ENCODE measurements at regions not wholly inside any gene's neighbourhood (a gene's known extent, or its start where the extent isn't known, plus 50 kb on each side); places are given as distances from the start of the nearest gene placed in this dataset.

DNA sequence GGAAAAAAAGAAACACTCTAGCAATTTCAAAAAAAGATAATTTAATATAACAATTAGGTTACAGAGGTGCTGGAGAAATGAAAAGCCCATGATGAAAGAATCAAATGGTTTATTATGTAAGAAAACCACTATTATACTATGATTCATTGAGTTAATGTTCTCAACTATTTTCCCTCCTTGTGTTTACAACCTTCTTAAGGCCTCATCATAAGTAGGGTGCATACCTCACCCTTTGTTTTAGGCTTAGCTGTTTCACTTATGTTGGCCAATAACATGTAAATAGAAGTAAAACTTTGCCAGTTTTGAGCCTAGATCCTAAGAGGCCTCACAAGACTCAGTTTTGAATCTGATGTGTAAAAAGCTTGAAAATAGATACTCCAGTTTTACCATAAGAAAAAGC lies 418.3 kb upstream of the DDX18 start:
- DNase-seq: no peak

DNA sequence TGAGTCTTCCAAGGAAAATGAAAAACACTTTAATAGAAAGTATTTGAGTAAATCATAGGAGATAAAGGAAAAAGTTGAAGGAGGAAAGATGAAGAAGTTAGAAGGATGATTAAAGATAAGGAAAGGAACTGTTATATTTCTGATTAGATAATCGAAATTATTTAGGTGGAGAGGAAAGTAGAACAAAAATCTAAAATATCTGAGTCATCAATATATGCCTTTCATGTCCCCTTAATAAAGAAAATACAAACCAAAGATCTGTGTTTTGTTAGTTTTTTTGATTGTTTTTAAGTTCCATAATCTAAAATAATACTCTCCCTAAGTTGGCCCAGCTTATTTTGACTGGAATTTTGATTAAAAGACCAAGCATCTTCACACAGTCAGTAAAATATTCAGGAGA lies 412.9 kb upstream of the DDX18 start:
- DNase-seq: no peak

DNA sequence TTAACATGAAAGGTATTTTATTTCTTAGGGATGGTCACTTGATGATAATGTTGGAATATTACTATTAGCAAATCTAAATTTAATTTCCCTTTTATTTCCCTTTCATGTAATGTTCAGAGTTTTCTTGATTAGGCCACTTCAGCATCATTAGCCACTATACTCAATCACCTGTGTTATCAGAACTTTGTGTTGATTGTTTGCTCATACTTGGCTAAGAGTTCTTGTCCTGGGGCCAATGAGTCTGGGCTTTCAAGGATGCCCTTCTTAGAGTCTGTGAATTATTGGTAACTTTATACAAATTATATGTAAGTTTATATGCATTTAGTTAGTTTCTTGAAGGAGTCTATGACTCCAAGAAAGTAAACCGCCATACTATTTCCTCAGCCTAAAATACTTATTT lies 408.0 kb upstream of the DDX18 start:
- no peak for DNase-seq

DNA sequence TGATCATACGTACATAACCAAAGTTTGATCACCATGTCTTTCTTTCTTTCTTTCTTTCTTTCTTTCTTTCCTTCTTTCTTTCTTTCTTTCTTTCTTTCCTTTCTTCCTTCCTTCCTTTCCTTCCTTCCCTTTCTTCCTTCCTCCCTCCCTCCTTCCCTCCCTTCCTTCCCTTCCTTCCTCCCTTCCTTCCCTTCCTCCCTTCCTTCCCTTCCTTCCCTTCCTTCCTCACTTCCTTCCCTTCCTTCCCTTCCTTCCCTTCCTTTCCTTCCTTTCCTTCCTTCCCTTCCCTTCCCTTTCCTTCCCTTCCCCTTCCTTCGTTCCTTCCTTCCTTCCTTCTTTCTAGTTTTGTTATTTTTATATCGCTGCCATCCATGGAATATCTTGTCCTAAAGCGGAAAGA lies 406.7 kb upstream of the DDX18 start:
- no peak for DNase-seq

DNA sequence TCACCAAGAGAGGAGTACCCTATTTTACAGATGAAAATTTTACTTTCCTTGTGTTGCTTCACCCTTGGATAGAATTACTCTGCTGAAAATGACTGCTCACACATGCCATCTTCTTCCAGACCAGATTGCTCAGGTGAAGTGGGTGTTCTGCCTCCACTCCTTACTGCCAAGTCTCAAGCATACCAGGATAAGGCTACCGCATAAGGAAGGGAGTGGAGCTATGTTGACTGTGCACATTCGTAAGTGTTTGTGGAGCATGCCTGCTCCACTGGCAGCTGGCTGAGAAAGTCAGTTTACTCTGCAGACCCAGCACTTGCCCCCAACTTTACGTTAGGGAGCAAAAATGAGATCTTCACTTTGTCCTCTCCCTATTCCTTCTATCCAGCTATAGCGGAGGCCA lies 405.0 kb upstream of the DDX18 start:
- DNase-seq: no peak

DNA sequence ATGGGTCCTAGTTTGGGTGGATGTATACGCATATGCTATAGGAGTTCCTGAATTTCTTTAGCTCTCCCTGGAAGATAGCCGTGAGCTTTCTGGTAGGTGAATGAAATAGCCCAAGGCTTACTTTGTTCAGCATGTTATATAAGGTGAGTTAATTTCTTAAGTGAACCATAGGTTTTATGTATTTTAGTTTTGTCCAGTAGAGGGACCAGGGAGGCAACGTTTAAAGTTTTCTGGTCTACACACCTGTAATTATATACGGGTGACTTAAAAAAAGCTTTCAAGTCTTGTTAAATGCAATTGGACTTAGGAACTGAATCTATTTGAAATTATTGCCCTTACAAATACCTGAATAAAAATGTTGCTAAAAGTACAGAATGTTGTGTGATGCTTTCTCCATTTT lies 402.5 kb upstream of the DDX18 start:
- no peak for DNase-seq

DNA sequence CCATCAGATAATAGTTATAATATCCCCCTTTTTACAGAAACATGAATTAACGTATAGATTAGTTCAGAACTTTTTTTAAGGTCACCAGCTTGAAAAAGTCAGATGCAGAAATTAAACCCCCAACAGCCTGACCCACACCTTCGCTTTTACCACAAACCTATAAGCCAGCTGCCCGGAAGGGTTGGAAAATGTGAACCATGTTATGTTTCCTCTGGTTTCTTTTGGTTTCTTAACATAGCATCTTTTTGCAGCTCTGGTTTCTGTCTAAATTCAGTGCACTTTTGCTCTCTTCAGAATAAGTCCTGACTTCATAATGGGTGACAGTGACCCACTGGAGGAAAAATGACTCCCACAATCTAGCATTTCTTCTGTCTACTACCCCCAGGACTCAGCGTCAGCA lies 381.7 kb upstream of the DDX18 start:
- no peak for DNase-seq

DNA sequence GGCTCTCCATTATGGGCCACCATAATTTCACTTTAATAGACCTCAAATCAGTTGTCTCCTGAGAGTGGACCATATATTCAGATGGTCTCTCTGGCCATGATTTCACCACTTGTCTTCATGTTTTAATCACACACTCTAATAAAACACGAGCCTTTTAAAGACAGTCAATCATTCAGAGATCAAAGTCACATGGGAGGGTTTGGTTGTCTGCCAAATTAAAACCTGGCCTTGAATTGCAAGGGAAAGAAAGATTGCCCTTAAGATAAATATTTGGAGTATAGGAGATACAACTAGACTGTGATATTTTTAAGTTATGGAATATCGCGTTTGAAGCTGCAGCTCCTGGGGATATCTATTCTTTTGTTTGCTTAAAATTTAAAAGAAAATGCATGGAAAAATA lies 377.8 kb upstream of the DDX18 start:
- DNase-seq: no peak

DNA sequence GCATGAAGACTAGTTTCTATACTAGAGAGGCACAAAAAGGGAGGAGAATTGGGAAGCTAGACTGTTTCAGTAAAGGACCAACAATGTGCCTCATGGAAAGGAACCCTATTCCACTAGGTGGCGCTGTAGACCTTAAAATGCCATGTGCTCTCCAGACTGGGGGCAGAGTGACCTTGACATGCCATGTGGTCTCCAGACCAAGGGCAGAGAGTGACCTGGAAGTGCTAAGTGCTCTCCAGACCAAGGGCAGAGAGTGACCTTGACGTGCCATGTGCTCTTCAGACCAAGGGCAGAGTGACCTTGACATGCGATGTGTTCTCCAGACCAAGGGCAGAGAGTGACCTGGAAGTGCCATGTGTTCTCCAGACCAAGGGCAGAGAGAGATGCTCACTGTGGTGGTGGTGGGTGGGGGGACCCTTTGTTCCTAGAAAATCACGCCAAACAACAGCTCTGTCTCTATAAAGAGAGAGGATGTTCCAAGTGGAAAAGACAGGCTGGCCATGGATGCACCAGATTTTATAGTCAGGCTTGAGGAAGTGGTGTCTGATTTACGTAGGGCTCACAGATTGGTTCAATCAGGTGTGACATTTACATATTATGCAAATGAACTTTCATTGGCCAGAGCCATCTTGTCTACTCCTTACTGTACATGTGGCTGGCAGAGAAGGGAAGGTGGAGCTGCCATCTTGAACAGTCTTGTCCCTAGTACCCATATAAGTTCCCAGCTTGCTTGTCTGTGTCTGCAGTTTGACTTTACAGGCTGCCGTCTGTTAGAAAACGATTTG lies 344.0 kb upstream of the DDX18 start:
- DNase-seq: peak; percentile 44

DNA sequence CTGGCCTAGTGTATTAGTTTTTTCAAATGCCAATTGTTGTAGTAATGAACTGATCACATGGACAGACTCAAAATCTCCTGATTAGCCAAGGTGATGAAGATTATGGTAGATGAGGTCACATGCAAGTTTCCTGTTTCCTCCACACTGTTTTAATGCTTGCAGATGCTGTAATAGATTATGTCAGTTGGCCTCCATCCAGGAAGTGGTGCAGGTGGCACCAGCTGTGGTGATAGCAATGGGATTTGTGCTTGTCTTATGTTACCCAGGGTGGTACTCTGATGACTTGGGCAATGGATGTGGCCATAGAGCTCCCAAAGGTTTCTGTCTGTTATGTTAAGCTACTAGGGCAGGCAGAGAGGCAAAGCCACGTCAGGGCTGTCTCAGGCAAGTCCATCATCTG lies 332.9 kb upstream of the DDX18 start:
- DNase-seq: no peak

DNA sequence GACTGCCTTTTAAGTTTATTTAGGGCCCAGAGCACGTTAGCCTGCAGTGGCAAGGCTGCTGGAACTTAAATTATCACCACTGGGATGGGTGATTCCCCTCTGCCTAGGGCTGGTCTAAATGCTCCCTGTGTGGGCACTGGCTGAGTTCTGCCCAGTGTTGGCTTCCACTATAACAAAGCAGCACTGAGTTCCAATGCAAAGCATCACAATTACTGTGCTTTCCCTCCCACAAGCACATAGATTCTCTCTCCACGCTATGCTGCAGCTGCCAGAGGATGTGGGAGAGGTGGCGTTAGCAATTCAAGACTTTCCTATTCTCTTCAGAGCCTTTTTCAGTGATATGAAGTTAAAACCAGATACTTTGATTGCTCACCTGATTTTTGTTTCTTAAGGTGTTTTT lies 328.9 kb upstream of the DDX18 start:
- DNase-seq: no peak

DNA sequence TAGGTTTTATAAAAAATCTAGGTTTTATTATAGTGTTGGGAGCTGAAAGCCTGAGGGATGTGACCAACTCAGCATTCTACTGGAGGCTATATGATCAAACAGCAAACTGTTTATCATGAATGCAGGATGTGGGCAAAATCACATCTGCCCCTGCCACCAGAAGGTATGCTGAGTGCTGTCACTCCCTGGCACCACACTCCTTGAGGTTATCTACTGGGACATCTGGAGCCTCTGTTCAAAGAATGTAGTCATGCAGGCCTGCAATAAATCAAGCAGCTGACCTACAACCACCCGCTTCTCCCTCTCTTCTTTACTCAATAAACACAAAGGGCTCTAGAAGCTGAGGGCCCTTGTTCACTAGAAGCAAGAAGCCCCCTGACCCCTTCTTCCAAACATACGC lies 328.4 kb upstream of the DDX18 start:
- no peak for DNase-seq

DNA sequence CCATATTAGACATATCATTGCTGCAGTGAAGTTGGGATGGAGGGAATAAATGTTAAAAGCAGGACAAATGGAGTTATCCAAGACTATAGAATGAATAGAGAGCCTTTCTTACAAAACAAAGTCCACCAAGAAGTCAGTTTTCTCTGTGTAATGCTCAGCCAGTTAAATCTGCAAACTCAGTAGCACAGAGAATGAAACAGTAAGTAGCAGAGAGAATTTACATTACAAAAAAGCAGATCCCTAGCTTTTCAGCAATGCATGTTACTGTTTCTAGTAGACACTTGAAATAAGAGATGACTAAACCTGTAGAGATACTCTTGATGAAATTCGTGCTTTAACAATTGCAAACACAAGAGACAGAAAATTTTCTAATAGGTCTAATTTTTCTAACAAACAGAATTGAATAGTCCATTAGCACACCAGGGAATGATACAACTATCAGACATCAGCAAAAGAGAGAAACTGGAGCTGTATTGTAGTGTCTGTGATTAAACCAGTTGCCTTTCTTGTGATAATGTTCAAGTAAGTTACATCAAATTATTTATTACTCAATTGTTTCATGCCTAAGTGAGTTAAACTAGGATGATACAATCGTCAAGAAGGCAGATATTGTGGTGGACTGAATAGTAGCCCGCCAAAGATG lies 322.2 kb upstream of the DDX18 start:
- DNase-seq: no peak

DNA sequence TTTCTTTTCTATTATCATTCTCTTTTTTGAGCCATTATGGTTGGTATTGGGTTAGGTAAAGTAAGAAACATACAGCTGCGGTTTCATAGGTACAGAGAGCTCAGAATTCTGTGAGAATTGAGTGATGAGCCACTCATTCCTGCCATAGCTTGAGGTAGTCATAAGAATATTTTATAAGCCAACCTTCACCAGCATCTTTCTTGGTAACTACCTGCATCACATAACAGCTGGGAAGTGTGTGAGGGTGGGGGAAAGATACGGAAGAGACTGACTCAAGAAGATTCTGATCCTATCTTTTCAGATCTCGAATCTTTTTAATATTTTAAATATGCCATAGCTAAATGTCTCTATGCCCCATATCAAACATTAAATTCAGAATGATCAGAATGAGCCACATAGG lies 313.8 kb upstream of the DDX18 start:
- DNase-seq: no peak

DNA sequence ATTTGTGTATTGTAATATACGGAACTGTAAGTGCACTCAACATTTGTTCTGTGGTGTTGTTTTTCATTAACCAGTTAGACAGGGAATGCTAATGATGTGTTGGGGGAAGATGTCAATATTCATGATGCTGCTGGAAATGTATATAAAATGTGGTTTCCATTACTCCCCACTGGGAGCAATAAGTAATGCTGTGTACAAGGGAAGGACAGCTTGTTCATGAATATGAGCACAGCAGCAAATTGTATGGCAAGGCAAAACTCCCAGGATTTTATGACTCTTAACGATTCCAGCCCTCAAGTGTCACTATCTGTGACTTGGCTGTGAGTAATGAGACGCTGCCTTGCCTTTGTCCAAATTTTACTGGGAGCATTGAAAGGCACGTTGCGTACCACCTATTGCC lies 312.4 kb upstream of the DDX18 start:
- DNase-seq: no peak

DNA sequence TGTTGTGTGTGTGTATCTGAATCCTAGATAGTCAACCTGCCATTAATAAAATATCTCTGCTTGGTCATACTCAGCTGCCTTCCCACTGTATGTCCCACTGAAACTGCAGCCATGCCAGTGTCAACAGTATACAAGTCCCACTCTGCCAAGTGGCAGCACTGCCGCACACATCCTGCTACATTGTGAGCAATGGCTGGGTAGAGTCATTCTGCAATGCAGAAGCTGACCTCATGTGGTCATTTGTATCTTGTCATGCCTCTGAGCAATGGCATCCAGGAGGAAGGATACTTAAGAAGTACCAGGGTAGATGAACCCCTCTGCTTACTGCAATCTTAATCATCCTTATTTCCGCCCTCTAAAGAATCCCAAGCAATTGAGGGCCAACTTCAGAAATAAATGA lies 302.2 kb upstream of the DDX18 start:
- DNase-seq: no peak

DNA sequence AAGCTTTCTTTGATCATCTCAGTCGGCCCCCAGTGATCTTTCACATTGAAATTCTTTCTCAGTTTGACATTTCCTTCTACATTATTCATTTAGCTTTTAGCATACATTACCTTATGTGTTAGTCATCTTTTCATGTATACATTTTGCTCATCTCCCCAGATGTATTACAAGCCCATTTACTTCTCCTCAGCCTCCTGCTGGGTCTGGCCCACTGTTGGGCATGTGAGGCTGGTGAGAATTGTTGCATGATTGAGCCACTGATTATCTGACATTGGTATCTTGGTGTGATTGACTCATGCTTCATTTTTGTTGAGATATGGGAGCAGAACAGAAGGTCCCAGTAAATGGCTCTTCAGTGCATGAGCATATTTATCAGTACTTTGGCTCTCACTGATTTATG lies 300.1 kb upstream of the DDX18 start:
- DNase-seq: no peak

DNA sequence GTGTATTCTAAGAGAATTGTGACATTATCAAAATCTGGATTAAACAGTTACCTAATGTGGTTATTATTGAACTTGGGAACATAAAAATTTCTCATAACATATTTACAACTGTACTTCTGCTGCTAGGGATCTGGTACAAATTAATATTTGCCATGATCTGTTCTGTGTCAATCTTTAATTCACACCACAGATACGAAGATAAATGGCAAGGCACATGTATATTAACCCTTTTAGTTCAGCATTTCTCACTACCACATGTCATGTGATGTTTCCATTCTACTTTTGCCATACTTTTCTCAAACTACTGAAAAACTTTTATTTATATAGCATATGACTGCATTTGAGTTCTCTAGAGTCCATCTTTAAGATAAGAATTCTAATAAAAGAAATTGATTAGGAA lies 295.3 kb upstream of the DDX18 start:
- DNase-seq: no peak

DNA sequence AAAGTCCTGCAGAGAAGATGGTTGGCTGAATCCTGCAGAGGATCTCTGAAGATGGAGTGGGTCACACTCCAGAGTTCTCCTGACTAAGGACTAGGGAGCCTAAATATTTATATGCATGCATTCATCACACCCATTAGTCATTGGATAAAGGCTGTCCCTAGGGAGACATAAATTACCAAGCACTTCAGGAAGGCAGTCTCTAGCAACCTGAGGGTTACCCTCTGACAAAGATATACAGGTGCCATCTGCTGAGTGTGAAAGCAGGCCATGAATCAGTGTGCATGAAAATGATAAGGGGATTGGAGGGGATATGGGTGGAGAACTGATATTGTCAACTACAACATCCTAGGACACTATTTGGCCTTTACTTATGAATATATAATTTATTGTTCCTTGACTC lies 294.8 kb upstream of the DDX18 start:
- DNase-seq: no peak

DNA sequence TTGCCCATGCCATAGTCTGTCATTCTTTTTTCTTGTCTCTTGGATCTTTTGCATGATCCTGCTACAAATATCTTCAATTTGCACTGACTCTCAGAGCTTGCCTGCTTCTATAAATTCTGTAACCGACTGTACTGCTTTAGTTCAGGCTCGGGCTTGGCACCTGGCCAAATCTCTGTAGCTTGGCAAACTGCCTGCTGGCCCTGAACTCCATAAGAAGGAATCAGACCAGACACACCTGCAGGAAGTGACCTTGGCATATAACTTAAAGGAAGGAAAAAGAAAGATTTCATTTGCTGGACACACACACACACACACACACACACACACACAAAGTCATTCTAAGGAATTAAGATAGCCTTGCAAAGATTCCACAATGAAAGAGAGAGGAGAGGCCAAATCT lies 291.2 kb upstream of the DDX18 start:
- peak; percentile 81 for DNase-seq

DNA sequence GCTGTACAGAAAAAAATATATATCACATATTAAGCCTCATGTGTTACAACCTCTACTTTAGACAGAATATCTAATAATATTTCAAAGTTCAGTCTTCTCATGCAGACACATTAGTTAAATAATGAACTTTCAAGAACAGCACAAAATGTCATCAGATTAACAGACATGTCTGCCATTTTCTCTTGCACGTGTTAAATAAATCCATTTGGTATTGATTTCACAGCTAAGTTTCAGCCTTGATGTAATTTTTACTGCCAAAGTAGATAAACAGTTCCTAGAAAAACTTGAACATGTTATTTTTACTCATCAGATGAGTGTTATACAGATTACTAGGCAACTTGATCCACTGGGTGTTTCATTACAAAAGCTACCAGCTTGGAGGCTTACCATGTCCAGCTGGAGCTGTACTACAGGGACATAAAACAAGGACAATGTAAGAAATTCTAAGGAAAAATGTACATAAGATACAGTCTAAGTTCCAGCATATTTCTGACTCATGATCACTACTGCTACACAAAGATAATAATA lies 290.7 kb upstream of the DDX18 start:
- DNase-seq: no peak

DNA sequence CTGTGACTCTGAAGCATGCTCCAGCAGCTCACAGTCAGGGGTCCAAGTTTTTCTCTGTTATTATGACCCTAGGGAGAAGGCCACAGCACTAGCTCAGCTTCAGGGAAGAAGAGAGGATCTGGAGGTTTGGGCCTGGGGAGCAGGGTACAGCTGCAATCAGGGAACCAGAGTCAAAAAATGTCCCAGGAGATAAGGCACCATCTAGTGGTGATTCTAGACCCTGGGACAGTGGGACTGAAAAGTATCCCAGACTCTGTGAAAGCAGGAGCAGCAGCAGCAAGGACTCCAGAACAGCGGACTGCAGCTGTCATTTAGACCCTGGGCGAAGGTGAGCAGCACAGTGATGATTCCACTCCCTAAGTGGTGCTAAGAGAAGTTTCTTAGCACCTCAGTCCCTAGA lies 278.4 kb upstream of the DDX18 start:
- DNase-seq: no peak

DNA sequence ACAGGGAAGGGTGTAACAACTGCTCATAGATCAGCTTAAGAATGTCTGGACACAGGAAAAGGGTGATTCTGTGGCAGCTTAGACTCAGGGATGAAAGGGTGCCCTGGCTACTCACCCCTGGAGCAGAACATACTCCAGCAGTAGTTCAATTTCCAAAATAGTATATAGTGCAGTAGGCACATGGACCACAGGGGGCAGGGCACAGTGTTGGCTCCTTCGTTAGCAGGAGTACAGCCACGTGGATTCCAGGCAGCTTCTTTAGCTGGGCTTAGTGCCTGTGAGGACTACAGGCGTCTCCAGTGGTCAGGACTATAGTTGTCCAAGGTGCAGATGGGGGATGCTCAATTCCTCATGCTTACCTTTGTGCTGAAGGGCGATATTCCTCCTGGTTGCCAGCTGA lies 277.5 kb upstream of the DDX18 start:
- no peak for DNase-seq

DNA sequence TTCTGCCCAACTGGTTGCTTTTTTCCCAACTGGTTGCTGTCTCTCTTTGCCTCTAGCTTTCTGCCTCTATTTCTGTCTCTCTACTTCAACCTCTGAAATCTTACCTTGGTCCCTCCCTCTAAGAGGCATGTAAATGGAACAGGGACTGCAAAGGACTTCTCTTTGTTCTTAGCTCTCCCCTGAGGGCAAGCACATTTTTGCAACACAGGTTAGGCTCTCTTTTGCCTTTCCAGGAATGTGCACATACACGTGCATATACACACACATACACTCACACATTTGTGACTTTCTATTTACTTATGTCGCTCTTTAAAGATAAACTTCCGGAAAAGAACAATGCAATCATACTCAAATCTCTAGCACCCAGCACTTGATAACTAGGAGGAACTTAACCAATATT lies 262.6 kb upstream of the DDX18 start:
- no peak for DNase-seq

DNA sequence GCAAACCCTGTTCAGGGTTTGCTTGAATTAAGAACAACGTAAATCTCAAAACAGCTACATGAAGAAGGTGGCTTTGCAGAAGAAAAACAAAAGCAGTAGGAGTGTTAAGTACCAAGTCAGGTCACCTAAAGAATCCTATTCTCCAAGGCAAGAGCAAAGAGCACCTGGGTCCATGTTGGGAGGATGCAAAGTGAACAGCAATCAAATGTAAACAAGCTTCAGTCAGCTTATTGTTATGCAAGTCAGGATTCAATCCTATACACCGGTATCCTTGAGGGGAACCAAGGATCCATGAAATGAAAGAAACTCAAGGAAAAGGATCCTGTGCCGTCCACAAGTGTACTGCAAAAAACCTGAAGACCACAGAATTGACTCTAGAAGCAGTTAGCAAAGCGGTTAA lies 261.0 kb upstream of the DDX18 start:
- no peak for DNase-seq
